DND-41 (cell line): ENCODE measurements at regions not wholly inside any gene's neighbourhood (a gene's known extent, or its start where the extent isn't known, plus 50 kb on each side); places are given as distances from the start of the nearest gene placed in this dataset.

Source experiments
- EZH2 ChIP-seq: IDR thresholded peaks from 3 replicates; pipeline ENCODE4 v1.6.1; 2012; ENCODE audit warnings: borderline replicate concordance, low read depth, mild to moderate bottlenecking, moderate library complexity, low read length, inconsistent platforms; ENCODE audit not compliant: severe bottlenecking
- TF ChIP-seq, protein P1 (sequence below): IDR thresholded peaks from 2 replicates; pipeline ENCODE4 v1.5.1; 2012; ENCODE audit warnings: borderline replicate concordance, low read length, moderate library complexity, mild to moderate bottlenecking; ENCODE audit not compliant: poor library complexity, severe bottlenecking; ENCODE audit errors: extremely low read depth

DNA sequence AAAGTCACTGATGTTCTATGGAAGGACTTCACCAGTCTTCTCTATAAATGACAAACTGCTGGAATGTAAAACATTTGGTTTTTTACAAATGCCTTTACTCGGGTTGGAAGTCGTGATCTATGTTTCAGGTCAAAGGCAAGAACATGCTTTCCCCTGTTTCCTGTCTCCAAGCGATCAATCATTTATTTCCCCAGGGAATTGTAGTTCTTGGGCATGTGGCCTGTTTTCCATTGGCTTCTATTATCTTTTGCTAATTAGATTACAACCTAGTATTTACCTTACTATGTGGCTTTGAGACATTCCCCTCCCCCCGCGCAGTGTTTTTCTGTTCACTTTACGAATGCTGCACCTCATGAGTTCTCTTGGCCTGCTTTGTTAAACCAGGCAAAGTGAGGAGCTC is 684.2 kb downstream of the EPHA4 start:
- TF ChIP-seq, protein P1, sequence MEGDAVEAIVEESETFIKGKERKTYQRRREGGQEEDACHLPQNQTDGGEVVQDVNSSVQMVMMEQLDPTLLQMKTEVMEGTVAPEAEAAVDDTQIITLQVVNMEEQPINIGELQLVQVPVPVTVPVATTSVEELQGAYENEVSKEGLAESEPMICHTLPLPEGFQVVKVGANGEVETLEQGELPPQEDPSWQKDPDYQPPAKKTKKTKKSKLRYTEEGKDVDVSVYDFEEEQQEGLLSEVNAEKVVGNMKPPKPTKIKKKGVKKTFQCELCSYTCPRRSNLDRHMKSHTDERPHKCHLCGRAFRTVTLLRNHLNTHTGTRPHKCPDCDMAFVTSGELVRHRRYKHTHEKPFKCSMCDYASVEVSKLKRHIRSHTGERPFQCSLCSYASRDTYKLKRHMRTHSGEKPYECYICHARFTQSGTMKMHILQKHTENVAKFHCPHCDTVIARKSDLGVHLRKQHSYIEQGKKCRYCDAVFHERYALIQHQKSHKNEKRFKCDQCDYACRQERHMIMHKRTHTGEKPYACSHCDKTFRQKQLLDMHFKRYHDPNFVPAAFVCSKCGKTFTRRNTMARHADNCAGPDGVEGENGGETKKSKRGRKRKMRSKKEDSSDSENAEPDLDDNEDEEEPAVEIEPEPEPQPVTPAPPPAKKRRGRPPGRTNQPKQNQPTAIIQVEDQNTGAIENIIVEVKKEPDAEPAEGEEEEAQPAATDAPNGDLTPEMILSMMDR = no peak
- no peak for TF ChIP-seq EZH2
